Osteoblast (primary cell): ENCODE measurements at regions not wholly inside any gene's neighbourhood (a gene's known extent, or its start where the extent isn't known, plus 50 kb on each side); places are given as distances from the start of the nearest gene placed in this dataset.

Source experiments
- DNase-seq: peaks from one replicate; pipeline ENCODE4 v3.0.0; 2011; ENCODE audit warnings: low spot score, mixed read lengths; ENCODE audit not compliant: insufficient read length; ENCODE audit errors: missing footprints
- H2AFZ ChIP-seq: 2 replicates; pipeline ENCODE4 v1.6.0; 2011; ENCODE audit warnings: mild to moderate bottlenecking, low read length
- H3K27ac ChIP-seq: 2 replicates; pipeline ENCODE4 v1.5.1; 2011; ENCODE audit warnings: mild to moderate bottlenecking, low read depth, low read length, moderate library complexity
- H3K27me3 ChIP-seq: 2 replicates; pipeline ENCODE4 v1.6.0; 2012; ENCODE audit warnings: mild to moderate bottlenecking, control low read depth, inconsistent platforms, low read length, moderate library complexity; ENCODE audit not compliant: insufficient read depth
- H3K36me3 ChIP-seq: 2 replicates; pipeline ENCODE4 v1.5.1; 2011; ENCODE audit warnings: mild to moderate bottlenecking, low read length, control low read depth, moderate library complexity; ENCODE audit not compliant: insufficient read depth
- H3K4me1 ChIP-seq: 2 replicates; pipeline ENCODE4 v1.5.1; 2011; ENCODE audit warnings: mild to moderate bottlenecking, low read length, control low read depth, moderate library complexity; ENCODE audit not compliant: insufficient read depth
- H3K4me2 ChIP-seq: 2 replicates; pipeline ENCODE4 v1.6.0; 2011; ENCODE audit warnings: mild to moderate bottlenecking, low read length; ENCODE audit not compliant: insufficient read depth
- H3K4me3 ChIP-seq: fragments of 200-600 bp; sonication (generic); 3 replicates; pipeline ENCODE4 v1.5.1; 2012; ENCODE audit warnings: mild to moderate bottlenecking, low read length, inconsistent platforms; ENCODE audit not compliant: insufficient read depth
- H3K79me2 ChIP-seq: 2 replicates; pipeline ENCODE4 v1.6.0; 2012; ENCODE audit warnings: mild to moderate bottlenecking, low read length, control low read depth, inconsistent platforms; ENCODE audit not compliant: insufficient read depth
- H3K9me3 ChIP-seq: 2 replicates; pipeline ENCODE4 v1.5.1; 2011; ENCODE audit warnings: low read depth, low read length, control low read depth
- H4K20me1 ChIP-seq: 2 replicates; pipeline ENCODE4 v1.6.0; 2012; ENCODE audit warnings: mild to moderate bottlenecking, low read length, control low read depth; ENCODE audit not compliant: insufficient read depth
- TF ChIP-seq, protein P1 (sequence below): IDR thresholded peaks from 2 replicates; pipeline ENCODE4 v1.5.1; 2011; ENCODE audit warnings: mild to moderate bottlenecking, low read depth, low read length, moderate library complexity; ENCODE audit errors: extremely low read depth

DNA sequence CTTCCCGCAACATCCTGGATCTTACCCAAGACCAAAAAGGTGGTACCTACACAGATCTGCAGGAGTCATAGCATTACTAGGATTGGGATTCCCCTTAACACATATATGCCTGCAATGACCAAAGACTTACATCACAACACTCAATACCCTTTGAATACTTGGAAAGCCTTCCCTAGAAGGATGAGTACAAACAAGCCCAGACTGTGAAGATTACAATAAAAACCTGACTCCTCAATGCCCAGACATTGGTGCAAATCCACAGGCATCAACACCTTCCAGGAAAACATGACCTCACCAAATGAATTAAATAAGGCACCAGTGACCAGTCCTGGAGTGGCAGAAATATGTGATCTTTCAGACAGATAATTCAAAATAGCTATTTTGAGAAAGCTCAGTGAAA, 326.8 kb downstream of the TBL1XR1 start:
- TF ChIP-seq, protein P1, sequence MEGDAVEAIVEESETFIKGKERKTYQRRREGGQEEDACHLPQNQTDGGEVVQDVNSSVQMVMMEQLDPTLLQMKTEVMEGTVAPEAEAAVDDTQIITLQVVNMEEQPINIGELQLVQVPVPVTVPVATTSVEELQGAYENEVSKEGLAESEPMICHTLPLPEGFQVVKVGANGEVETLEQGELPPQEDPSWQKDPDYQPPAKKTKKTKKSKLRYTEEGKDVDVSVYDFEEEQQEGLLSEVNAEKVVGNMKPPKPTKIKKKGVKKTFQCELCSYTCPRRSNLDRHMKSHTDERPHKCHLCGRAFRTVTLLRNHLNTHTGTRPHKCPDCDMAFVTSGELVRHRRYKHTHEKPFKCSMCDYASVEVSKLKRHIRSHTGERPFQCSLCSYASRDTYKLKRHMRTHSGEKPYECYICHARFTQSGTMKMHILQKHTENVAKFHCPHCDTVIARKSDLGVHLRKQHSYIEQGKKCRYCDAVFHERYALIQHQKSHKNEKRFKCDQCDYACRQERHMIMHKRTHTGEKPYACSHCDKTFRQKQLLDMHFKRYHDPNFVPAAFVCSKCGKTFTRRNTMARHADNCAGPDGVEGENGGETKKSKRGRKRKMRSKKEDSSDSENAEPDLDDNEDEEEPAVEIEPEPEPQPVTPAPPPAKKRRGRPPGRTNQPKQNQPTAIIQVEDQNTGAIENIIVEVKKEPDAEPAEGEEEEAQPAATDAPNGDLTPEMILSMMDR: no peak
- no peaks in the 10 kb centered on the region for H3K4me1 ChIP-seq
- no peaks in the 10 kb centered on the region for H3K79me2 ChIP-seq
- no peak overlapping the region for H3K4me2 ChIP-seq
- DNase-seq: peak; percentile 18
- no peaks in the 10 kb centered on the region for H4K20me1 ChIP-seq
- no peaks in the 10 kb centered on the region for H3K36me3 ChIP-seq
- no peaks in the 10 kb centered on the region for H3K27me3 ChIP-seq
- H3K4me3 ChIP-seq: no peak overlapping the region
- no peak overlapping the region for H2AFZ ChIP-seq
- H3K27ac ChIP-seq: no peak overlapping the region
- H3K9me3 ChIP-seq: no peaks in the 10 kb centered on the region

DNA sequence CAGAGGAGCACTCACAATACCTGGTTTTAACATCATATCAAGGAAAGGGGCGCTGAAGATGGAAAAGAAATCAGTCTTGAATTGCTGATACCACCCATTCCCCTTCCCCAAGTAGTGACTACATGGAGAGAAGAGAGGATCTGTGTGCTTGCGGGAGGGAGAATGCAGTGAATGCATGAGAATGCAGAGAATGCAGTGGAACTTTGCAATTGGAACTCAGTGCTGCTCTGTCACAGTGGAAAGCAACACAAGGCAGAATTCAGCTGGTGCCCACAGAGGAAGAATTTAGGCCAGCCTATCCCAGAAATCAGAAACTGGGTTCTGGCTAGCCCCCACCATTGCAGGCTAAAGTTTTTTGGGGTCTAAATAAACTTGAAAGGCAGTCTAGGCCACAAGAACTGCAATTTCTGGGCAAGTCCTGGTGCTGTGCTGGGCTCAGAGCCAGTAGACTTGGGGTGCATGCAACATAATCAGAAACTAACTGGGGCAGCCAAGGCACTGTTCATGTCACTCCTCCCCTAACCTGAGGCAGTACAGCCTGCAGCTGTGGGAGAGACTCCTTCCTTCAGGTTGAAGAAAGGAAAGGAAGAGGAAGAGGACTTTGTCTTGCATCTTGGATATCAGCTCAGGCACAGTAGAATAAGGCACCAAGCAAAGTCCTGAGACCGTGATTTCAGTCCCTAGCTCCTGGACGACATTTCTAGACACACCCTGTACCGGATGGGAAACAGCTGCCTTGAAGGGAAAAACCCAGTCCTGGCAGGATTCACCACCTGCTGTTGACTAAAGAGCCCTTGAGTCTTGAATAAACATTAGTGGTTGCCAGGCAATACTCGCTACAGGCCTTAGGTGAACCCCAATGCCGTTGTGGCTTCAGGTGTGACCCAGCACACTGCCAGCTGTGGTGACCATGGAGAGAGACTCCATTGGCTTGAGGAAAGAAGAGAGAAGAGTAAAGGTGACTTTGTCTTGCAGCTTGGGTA, 329.3 kb downstream of the TBL1XR1 start:
- TF ChIP-seq, protein P1: no peak

DNA sequence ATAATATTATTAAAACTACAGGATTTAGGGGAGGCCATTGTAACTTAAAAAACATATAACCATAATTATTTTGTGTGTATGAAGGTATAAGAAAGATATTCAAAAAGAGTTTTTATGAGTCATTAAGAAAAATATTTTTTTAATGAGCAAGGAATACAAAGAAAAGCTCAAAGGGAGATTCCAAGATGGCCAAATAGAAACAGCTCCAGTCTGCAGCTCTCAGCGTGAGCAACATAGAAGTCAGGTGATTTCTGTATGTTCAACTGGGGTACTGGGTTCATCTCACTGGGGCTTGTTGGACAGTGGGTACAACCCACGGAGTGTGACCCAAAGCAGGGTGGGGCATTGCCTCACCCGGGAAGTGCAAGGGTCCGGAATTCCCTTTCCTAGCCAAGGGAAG, 336.1 kb downstream of the TBL1XR1 start:
- no peaks in the 10 kb centered on the region for H3K79me2 ChIP-seq
- TF ChIP-seq, protein P1: no peak

More for the DNA sequence above, 329.3 kb downstream of the TBL1XR1 start:
- H3K4me2 ChIP-seq: no peak overlapping the region
- no peak overlapping the region for H3K4me3 ChIP-seq
- no peak overlapping the region for H2AFZ ChIP-seq
- no peak overlapping the region for H3K27ac ChIP-seq
- DNase-seq: no peak
- H3K27me3 ChIP-seq: no peaks in the 10 kb centered on the region
- no peaks in the 10 kb centered on the region for H4K20me1 ChIP-seq
- no peaks in the 10 kb centered on the region for H3K36me3 ChIP-seq
- H3K9me3 ChIP-seq: no peaks in the 10 kb centered on the region
- no peaks in the 10 kb centered on the region for H3K4me1 ChIP-seq
- no peaks in the 10 kb centered on the region for H3K79me2 ChIP-seq

DNA sequence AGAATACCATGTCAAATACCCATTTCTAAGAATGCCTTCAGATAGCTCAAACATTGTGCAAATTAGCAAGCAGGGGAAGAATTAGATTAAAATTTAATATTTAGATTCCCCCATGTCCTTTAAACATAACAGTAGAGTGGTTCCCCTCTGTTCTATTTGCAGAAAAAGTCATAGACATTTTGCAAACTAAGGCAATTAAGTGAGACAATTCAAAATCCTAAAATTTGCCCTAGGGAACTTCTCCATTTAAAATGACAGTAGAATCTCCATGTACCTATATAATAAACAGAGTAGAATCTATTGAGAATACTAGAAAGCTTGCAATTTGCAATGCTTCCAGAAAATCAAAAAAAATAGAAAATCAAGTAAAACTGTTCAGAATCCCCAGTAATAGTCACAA, 340.6 kb downstream of the TBL1XR1 start:
- Histone ChIP-seq H3K27ac (no peak overlapping the region), H3K36me3 (no peaks in the 10 kb centered on the region), H2AFZ (no peak overlapping the region), H3K79me2 (no peaks in the 10 kb centered on the region), H3K9me3 (no peaks in the 10 kb centered on the region), H3K27me3 (no peaks in the 10 kb centered on the region), H3K4me1 (no peaks in the 10 kb centered on the region), H4K20me1 (no peaks in the 10 kb centered on the region), H3K4me3 (no peak overlapping the region), H3K4me2 (no peak overlapping the region)
- TF ChIP-seq, protein P1: no peak
- no peak for DNase-seq

More for the DNA sequence above, 336.1 kb downstream of the TBL1XR1 start:
- no peaks in the 10 kb centered on the region for H3K9me3 ChIP-seq
- H3K4me3 ChIP-seq: no peak overlapping the region
- no peaks in the 10 kb centered on the region for H4K20me1 ChIP-seq
- H3K27me3 ChIP-seq: no peaks in the 10 kb centered on the region
- H2AFZ ChIP-seq: no peak overlapping the region
- no peak overlapping the region for H3K4me2 ChIP-seq
- H3K4me1 ChIP-seq: no peaks in the 10 kb centered on the region
- no peaks in the 10 kb centered on the region for H3K36me3 ChIP-seq
- H3K27ac ChIP-seq: no peak overlapping the region
- no peak for DNase-seq
